PFSK-1 (cell line): ENCODE measurements at regions not wholly inside any gene's neighbourhood (a gene's known extent, or its start where the extent isn't known, plus 50 kb on each side); places are given as distances from the start of the nearest gene placed in this dataset.

ENCODE experiments used
- FOXP2 ChIP-seq: optimal IDR thresholded peaks from 2 replicates; pipeline ENCODE3; 2011; ENCODE audit warnings: borderline replicate concordance, control low read depth, inconsistent platforms; ENCODE audit not compliant: insufficient read depth; ENCODE audit errors: extremely low read length, extremely low read depth
- POLR2AphosphoS5 ChIP-seq: IDR thresholded peaks from 2 replicates; pipeline ENCODE4 v1.6.1; 2012; ENCODE audit warnings: low read depth, mild to moderate bottlenecking, control low read depth, low read length, moderate library complexity
- TF ChIP-seq, protein P1 (sequence below), 2 experiments: IDR thresholded peaks; 2 replicates each; pipeline versions ENCODE4 v1.6.1 to v1.8.0; 2011 to 2012; ENCODE audit warnings: low read depth in 2 of 2, low read length in 2 of 2, control low read depth in 1 of 2, inconsistent platforms in 1 of 2, mild to moderate bottlenecking in 1 of 2, moderate library complexity in 1 of 2; ENCODE audit not compliant: insufficient read depth in 1 of 2

DNA sequence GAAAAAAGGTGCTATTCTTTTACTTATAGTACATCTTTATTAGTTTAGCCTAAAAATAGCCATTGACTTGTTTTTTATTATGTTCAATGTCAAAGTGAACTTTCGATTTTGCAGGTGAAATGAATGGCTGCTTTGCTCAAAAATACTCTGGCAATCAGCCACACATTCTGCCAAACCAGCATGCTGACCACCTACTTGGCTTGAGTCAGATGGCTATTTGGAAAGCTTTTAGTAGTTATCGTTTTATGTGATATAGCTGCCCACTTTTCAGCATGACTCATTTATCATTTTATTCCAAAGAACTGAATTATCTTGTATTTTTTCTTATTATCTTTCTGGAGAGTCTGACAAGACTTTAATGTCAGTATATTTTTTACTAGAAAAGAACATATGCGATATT, 1615.8 kb upstream of the TMEFF2 start:
- TF ChIP-seq, protein P1, sequence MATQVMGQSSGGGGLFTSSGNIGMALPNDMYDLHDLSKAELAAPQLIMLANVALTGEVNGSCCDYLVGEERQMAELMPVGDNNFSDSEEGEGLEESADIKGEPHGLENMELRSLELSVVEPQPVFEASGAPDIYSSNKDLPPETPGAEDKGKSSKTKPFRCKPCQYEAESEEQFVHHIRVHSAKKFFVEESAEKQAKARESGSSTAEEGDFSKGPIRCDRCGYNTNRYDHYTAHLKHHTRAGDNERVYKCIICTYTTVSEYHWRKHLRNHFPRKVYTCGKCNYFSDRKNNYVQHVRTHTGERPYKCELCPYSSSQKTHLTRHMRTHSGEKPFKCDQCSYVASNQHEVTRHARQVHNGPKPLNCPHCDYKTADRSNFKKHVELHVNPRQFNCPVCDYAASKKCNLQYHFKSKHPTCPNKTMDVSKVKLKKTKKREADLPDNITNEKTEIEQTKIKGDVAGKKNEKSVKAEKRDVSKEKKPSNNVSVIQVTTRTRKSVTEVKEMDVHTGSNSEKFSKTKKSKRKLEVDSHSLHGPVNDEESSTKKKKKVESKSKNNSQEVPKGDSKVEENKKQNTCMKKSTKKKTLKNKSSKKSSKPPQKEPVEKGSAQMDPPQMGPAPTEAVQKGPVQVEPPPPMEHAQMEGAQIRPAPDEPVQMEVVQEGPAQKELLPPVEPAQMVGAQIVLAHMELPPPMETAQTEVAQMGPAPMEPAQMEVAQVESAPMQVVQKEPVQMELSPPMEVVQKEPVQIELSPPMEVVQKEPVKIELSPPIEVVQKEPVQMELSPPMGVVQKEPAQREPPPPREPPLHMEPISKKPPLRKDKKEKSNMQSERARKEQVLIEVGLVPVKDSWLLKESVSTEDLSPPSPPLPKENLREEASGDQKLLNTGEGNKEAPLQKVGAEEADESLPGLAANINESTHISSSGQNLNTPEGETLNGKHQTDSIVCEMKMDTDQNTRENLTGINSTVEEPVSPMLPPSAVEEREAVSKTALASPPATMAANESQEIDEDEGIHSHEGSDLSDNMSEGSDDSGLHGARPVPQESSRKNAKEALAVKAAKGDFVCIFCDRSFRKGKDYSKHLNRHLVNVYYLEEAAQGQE (IDR thresholded peaks at IDR 0.05; ENCODE audit: insufficient read depth in 1 of 2, low read depth in 2 of 2, low read length in 2 of 2): no peak
- TF ChIP-seq FOXP2: no peak
- no peak for TF ChIP-seq POLR2AphosphoS5
